ENCODE measurements at regions not wholly inside any gene's neighbourhood (a gene's known extent, or its start where the extent isn't known, plus 50 kb on each side); places are given as distances from the start of the nearest gene placed in this dataset.

DNA sequence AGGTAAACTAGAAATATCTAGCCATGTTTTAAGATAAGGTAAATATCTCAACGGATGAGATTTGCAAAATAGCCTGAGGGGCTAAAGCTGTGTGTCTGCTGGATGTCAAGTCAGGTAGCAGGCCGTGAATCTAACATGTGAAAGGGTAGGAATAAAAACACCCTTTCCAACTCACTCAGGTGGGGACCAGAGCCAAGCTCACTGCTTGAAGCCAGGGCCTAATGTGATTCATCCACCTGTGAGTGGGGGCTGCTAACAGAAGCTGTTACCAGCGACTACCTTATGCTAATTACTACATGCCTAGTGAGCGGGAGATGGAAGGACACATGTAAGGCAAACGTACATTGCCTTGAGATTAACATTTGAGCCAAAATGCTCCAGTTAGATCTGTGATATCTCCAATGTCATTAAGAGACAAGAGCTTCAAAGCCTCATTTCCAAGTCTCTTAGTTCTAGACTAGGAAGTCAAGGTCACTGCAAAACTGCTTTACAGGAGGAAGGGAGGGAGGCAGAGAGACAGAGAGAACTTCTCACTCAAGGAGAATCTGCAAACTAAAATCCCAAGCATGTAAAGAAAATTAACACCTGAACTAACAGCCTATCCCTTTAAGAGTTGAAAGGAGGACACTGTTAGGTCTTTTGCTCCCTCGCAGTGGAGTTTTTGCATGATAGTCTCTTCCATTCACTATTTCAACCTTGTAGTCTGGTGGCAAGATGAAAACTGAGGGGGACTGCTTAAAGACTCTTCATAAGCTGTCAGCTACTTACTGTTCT is 141.6 kb upstream of the RPS23 start:
- TF ChIP-seq POLR2A (IDR thresholded peaks at IDR 0.05), result no peak
- TF ChIP-seq, protein P1, sequence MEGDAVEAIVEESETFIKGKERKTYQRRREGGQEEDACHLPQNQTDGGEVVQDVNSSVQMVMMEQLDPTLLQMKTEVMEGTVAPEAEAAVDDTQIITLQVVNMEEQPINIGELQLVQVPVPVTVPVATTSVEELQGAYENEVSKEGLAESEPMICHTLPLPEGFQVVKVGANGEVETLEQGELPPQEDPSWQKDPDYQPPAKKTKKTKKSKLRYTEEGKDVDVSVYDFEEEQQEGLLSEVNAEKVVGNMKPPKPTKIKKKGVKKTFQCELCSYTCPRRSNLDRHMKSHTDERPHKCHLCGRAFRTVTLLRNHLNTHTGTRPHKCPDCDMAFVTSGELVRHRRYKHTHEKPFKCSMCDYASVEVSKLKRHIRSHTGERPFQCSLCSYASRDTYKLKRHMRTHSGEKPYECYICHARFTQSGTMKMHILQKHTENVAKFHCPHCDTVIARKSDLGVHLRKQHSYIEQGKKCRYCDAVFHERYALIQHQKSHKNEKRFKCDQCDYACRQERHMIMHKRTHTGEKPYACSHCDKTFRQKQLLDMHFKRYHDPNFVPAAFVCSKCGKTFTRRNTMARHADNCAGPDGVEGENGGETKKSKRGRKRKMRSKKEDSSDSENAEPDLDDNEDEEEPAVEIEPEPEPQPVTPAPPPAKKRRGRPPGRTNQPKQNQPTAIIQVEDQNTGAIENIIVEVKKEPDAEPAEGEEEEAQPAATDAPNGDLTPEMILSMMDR (IDR thresholded peaks at IDR 0.05), result no peak

Measured in body of pancreas (tissue), 4 donors.